GM21528 (cell line): ENCODE measurements at regions not wholly inside any gene's neighbourhood (a gene's known extent, or its start where the extent isn't known, plus 50 kb on each side); places are given as distances from the start of the nearest gene placed in this dataset.

ENCODE experiments used
- ATAC-seq: cut with Tn5 transposase; IDR thresholded peaks from one replicate; pipeline ENCODE4 v1.9.1; 2021; ENCODE audit warnings: mild to moderate bottlenecking, moderate library complexity; ENCODE audit not compliant: unreplicated experiment, low FRiP score

DNA sequence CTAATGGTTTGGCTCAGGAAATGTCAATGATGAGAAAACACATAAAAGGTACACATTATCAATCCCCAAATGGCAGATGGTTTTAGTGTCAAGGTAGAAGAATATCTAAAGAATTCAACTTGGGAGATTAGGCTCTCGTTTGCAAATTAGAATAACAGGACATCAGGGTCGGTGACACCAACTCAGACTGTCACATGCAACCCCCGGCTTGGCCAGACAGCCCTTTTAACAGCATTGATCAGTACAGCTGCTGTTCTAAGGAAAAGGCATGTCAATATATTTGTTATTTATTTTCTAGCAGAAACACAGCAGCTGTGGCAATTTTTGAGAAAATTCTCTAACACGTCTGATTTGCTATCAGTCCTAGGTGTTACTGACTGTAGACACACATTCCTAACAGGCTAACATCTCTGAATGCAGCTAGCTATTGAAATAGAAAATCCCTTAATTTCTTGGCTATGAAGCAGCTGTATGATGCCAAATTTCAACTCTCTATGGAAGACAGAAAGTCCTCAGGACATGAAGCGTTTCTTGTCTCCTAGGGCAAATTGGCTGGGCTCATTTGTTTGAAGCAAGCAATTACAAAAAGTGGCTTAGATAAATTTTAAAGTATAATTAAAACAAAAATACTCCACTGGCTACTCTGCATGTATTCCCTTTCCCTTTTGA lies 269.0 kb upstream of the CXXC4 start:
- ATAC-seq, result no peak

DNA sequence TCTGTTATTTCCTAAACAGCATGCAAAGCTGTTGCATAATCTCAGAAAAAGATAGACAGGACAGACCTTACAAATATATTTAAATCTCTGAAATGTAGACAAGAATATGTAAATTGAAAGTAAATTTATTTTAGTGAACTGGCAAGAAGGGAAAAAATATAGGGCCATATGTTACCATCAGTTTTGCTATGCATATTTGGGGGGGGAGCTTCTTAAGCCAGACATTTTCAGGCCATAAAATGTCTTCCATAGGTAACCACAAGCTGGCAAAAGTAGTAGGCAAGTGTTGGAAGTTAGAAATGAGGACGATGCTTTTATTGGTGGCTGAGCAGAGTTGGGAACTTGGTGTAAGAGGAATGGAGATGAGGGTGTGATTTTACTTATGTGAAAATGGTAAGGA lies 272.0 kb upstream of the CXXC4 start:
- no peak for ATAC-seq

DNA sequence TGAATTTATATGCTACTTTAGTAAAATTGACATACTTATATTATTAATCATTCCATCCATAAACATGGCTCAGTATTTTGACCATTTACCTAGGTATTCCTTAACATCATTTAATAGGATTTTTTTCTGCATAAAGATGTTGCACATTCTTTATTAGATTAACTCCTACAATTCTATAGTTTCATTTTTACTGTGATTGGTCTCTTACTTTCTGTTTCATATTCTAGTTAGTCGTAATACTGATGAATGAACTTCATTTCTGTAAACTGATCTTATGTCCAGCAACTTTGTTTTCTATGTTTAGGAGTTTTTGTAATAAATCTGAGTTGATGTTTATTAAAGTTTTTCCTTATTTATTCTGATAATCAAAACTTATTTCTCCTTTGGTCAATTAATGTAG lies 278.2 kb upstream of the CXXC4 start:
- peak; percentile 70 for ATAC-seq

DNA sequence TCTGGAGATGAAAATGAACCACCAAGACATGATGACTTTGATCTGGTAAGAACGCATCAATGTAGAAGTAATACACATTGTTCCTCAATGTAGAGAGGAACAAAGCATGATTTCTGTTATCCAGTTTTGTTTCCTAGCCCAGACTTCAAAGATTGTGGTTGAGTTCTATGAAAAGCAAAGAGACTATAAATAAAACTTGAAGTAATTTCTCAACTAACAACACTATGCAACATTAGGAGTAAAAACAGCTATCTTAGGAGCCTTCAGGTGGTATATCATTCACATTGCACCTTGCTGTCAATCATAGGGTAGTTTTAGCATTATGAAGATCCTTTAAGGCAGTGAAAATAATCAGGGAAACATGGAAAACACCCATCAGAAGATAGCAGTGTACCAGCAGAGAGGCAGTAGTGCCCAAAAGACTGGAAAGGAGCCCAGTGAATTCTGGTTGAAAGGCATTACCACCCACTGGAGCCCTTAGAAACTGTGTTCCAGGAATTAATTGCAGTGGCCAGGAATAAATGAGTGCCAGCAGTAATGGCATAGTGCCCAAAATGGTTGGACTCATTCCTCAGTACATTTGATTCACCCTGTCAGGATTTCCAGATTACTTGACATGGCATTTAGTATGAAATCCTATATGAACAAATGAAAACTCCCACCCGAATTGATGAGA lies 300.7 kb upstream of the CXXC4 start:
- no peak for ATAC-seq

DNA sequence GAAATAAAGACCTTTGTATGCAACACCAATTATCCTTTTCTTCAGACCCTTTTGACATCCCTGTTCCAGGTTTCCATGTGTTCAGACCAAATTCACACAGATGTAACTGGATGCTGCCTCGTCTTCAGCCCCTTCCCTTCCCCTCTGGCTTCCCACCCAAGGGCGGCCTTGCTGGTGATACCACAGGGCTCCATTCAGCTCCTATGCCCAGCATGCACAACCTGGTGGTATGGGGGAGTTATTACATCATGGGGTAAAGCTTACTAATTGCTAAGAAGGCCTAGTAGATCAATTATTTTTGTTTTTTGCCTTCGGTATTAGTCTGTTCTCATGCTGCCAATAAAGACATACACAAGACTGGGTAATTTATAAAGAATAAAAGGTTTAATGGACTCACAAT lies 317.0 kb upstream of the CXXC4 start:
- no peak for ATAC-seq

DNA sequence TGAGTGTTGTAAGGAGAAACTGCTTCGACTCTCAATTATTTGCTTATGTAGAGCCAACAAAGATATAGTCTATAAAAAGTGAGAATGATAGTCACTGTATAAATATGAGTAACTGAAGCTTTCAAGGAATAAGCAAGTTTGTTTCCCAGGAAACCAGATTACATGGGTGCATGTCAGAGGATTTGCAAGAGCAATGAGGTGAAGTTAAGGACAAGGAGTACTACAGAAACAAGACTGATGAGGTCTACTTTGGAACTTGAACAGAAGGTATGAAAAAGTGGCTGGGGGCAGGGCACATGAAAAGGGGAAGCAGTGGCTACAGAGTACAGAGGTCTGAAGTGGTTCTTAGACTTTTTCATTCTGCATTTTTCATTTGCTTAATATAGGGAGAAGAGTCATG lies 321.0 kb upstream of the CXXC4 start:
- ATAC-seq, result peak; percentile 81

DNA sequence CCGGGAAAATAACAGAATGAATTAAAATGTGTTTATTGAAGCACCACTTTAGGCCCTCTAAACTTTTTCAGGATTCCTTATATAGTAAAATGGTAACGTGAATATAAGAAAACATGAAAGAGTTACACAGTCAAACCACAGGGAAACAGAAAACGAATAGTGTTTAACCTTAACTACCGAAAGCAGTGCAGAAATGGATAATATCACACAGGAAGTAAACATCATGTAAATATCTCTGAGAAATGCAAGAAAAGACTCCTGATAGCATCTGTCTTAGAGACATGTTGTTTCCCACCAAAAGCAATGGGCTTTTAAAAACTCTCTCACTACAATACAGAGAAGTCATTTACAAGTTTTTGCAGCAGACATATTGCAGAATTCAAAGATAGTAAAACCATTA lies 323.9 kb upstream of the CXXC4 start:
- peak; percentile 58 for ATAC-seq

DNA sequence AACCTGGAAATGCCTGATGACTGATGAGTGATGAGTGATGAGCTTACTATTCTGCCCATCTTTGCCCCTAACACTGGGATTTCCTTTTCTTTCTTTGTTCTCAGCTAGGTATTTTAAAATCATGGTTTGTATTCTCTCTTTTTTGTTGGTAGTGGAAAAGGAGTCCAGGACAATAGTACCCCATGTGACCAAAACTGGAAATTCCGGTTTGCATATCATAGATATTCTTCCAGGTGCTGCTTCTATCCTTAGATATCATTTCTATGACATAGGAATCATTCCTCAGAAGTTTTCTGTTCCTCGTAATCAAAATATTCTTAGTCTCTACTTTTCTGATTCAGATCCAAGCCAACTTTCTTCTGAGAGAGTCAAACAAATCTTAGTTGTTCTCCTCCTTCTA lies 320.5 kb upstream of the TET2 start:
- ATAC-seq, result no peak

DNA sequence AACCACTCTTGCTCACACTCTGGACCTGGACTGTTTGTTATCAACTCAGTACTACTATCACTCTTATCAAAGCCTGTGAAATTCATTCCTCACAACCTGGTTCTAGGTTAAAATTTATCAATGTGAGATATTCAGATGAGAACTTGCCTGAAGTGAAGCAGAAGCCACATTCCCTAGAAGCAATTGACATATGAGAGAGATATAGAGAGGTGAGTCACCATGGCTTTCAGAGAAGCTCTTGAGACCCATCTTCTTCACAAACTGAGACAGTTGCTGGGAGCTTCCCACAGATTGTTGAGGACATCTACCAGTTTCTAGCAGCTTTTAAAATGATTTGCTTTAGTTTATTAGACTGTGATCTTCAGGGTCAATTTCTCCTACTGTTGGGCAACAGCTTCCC lies 316.9 kb upstream of the TET2 start:
- no peak for ATAC-seq

DNA sequence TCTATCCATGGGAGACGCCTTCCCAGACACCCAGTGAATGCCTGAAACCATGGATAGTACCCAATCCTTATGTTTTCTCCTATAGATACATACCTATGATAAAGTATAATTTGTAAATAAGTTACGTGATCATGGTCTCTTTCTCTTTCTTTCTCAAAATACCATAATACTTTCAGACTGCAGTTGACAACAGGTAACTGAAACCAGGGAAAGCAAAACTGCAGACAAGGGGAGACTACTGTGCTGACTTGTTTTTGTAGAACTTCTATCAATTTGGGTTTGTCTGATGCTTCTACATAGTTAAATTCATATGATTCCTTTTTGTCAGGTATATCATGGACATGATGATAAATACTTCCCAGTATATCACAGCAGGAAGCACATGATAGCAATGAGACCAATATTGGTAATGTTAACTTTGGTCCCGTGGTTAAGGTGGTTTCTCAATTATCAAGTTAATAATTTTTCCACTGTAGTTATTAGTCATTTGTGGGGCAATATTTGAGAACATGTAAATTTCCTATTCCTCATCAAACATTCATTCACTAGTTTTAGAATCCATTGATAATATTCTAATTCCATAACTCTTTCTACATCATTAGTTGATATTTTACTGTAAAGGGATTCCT lies 298.0 kb upstream of the TET2 start:
- no peak for ATAC-seq

DNA sequence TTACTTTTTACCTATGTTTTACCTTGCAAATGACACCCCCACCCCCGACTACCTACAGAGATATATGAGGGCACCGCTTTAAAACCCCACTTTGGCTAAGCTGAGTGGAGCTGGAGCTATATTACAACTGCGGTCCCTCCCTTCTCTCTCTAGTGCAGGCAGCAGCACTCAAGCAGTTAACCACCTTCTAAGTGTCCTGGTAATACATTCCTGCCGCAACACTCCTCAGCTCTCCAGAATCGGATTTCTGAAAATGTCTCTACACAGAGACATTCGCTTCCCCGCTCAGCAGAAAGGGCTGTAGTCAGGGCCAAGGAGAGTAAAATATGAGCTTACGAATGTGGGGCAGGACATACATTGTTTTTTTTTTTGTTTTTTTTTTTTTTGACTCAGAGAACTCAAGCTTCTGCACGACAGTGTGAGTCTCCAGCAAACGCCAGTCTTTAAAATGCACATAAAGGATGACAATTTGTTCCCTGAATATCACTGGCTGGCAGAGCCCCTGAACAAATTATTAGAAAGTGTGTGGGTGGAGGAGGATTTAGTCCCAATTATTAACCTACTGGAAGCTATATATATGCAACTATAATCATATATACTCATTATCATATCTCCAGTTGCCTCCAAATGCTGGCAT lies 287.0 kb upstream of the TET2 start:
- ATAC-seq, result no peak

DNA sequence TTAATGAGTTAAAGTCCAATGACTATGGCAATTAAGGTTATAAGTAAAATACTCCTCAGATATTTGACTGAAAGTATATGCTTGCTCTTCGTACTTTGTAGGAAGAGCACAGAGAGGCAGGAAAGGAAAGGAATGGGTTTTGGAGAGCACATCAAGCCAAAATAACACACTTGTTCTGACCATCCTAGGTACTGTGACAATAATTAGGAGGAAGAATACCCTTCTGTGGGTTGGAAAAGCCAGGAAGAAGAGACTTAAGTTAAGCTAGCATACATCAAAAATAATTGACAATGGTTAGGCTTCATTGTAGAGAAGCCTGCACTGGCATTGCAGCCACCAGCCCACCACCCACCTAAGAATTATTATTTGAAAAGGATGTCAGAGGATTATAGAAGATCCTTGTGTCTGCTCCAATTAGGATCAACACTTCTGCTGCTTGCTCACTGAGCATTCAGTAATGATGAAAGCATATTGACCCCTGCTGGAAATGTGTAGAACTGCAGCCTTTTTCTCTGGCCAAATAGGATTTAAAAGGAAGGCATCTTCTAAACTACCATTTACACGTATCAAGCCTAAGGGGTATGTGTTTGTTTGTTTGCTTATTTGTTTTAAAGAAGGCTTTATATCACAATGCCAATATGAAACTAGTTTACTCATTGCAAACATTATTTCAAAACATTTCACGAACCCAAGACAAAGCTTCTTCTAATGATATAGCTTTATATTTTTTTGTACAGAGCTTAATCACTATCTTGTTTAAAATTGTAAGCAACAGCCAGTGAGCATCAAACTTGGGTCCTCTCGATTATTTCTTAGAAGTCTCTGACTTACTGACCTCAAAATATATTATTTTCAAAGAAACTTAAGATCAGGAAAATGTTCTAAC lies 286.2 kb upstream of the TET2 start:
- ATAC-seq, result peak; percentile 78

DNA sequence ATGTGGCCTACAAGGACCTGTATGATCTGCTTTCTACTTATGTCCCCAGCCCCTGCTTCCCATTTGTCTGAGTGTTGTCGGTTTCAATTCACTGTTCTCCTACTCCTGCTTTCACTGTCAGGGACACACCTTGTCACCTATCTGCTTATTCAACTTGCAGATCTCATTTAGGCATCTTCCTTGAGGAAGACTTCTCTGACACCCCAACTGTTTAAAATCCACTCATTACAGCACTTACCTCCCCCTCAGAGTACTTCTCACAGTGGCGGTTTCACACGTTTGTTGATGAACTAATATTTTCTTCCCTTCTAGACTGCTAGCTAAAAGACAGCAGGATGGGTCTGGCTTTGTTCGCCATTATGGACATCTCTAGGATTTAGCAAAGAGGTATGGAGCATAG lies 279.9 kb upstream of the TET2 start:
- ATAC-seq, result no peak

DNA sequence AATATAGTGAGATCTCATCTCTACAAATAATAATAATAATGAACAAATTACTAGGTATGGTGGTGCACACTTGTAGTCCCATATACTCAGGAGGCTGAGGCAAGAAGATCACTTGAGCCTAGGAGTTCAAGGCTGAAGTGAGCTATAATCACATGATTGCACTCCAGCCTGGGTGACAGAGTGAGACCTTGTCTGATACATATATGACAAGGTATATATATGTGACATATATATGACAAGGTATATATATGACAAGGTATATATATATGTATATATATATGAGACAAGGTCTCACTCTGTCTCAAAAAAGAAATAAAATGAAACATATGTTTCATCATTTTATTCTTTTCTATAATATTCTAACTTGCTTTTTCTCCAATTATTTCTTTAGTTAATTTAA lies 278.1 kb upstream of the TET2 start:
- ATAC-seq, result peak; percentile 41

DNA sequence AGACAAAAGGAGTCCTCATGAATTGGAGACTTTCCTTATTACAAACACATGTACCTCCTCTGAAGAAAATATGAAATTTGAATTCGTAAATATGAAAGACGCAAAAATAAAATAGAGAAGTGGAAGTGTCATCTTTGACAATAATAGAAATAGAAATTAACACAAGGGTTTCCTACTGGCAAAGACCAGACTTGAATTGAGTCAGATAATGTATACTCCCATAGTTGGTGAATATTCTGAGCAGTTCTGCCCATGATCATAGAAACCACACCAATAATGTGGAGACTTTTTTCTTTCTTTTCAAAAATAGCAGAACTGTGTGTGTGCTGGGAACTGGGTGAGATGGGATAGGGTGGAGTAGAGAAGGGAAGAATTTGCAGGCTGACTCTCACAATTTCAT lies 277.7 kb upstream of the TET2 start:
- ATAC-seq, result peak; percentile 95

DNA sequence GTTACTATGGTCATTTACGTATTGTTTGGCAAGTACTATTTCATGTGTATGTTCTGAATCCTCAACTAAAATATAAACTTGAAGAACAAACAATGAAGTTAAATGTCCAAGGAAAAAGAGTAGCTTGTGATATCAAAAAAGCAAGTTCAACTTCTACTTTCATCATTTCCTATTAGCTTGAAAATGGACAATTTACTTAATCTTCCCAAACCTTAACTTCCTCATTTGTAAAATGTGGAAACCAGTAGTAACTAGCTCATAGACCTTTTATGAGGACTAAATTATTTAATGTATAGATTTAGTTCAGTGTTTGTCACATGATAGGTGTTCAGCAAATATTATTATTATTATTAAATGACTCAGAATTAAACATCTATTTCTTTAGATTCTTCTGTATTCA lies 276.8 kb upstream of the TET2 start:
- ATAC-seq, result no peak

DNA sequence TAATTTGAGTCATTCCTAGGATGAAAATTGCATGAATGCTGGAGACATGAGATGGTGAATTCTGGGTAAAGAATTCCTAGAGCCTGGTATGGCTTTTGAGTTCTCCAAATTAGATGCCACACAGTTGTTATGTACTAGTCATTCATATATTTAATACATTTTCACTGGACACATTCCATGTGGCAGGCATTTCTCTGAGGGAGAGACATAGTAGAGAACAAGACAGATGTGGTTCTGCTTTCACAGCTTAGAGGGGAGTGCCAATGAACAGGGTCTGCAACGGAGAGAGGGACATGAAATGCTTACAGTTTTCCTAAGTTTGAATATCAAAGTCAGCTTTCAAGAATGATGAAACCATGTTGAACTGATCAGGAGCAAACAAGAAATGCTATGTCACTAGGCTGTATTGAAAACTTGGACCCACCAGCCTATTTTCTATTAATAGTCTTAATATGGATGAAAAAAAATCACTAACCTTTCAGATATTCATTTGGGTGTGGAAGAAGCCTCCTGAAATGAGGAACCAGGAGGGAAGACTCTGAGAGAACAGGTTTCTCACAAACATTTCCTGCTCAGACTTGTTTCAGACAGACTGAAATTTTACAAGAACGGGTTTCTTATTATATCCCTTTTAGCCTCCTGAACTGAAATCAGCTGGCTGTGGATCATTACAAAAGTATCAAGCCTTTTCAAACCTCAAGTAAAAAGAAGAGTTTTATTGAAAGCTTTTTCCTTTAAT lies 276.0 kb upstream of the TET2 start:
- ATAC-seq, result no peak

DNA sequence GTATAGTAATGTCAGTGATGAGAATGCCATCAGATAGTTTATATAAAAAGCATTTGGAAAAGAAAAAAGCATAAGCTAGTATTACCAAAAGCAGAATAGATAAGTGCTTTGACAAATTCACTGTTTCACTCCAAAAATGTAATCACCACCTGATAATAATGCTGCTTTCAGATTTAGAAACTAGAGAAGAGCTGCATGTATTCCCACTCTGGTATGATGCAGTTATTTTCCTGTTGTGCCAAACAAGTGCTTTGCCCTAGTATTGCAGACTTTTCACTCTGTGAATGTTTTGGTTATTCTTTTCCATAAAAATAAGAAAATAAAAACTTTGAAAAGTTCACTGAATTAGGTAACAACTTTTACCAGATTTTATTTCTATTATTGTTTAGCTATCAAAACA lies 267.7 kb upstream of the TET2 start:
- no peak for ATAC-seq

DNA sequence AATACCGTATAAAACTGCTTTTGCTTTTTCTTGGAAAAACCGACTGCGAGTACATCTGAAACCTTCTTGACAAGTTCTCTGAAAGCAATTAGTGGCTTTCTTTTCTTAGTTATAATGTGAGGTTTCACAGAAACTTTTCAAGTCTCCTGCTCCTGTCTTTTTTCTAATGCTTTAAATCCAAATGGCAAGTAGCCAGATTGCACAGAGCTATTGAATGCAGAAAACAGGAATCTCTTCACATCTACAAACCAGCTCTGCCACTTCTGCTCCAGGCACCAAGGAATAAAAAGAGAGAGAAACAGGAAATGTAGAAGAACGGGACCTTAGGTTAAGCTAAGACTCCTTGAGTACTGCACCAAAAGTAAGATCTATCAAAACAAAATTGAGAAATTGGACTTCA lies 267.3 kb upstream of the TET2 start:
- ATAC-seq, result no peak

DNA sequence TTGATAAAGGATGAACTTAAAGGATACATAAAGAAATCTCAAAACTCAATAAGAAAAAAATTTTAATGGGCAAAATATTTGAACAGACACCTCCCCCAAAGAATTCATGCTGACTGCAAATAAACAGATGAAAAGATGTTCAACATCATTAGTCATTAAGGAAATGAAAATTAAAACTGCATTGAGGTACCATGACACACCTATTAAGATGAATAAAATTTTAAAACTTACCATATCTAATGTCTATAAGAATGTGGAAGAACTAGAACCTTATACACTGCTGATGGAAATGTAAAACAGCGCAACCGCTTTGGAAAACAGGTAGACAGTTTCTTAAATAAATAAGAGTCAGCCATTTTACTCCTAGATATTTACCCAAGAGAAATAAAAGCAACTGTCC lies 266.8 kb upstream of the TET2 start:
- no peak for ATAC-seq
